ENCODE measurements at regions not wholly inside any gene's neighbourhood (a gene's known extent, or its start where the extent isn't known, plus 50 kb on each side); places are given as distances from the start of the nearest gene placed in this dataset.
"Not testable (repeated sequence)": the region's sequence is repeated elsewhere in the genome, so short reads cannot be mapped to it uniquely, and the experiment has no call there.

- DNase-seq, result no peak
Observed at GRCh38 chr5:115469904-115470516, 74.6 kb downstream of the FEM1C start.

GRCh38 chr5:115467628-115468027 lies 76.9 kb downstream of the FEM1C start:
- DNase-seq, result no peak

- no peak for DNase-seq
Observed at GRCh38 chr5:115465431-115465830, 79.1 kb downstream of the FEM1C start.

DNA sequence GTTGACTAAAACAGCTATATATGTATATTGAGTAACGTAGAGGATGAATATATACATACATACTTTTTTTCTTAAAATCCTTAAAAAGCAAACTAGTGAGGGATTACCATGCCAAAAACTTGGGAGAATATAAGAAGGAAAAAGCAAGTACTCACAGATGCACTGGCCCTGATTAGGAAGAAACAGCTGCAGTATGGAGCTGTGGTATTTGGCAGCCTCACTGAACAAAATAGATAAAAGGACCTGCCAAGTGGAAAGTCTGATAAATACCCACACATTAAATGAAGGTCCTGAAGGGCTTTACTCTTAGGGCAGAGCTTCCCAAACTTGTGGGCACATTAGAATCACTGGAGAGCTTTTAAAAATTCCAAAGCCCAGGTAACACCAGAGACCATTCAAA lies 80.6 kb downstream of the FEM1C start:
- DNase-seq, result no peak

- DNase-seq, result peak; percentile 28 to 45
Observed at GRCh38 chr5:115461506-115462290, 82.9 kb downstream of the FEM1C start.

DNA sequence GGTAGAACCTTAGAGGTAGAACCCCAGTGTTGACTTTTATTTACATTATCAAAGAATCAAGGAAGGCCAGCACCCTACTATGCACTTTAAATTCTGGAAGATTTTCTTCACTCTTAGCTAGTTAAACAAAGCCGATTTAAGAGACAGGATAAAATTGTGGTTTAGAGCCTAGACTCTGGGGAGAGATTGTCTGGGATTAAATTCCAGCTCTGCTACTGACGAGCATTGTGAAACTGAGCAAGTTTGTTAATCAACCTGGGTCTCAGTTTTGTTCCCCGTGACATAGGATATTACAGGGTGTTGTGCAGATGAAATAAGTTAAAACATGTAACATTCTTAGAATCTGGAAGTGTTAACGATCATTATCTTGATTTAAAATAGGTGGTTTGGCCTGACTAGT lies 83.5 kb downstream of the FEM1C start:
- no peak for DNase-seq

- peak; percentile 18 to 31 for DNase-seq
Observed at GRCh38 chr5:115460472-115460871, 84.1 kb downstream of the FEM1C start.

GRCh38 chr5:115459855-115460341 lies 84.7 kb downstream of the FEM1C start:
- no peak for DNase-seq

DNA sequence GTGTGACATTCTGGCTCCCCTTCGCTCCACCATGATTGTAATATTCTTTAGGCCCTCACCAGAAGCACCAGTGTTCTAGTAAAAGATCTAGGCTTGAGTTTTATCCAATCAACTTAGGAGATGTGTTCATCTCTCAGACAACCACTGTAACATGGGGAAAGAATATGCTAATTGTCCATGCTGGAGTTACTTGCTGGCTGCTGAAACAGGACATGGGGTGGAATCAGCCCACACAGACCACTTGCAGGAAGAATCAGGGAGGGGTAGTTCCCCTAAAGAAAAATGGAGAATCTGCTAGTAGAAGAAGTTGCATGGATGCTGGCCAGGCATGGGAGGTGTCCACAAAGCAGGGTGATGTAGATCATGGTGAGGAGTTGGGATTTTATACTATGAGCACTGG lies 86.2 kb downstream of the FEM1C start:
- DNase-seq, result no peak

DNA sequence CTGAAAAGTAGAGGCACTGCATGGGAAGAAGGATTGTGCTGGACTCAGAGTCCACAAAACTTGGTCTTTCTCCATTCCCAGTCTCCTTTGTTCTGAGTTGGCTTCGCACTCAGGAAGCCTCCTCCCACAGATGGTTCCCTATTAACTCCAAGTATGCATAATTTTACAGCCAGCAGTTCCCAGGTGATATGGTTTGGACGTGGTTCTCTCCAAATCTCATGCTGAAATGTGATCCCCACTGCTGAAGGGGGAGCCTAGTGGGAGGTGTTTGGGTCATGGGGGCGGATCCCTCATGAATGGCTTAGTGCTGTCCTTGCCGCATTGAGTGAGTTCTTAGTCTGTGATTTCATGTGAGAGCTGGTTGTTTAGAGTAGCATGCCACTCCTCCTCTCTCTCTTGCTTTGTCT lies 86.6 kb downstream of the FEM1C start:
- no peak for DNase-seq

- no peak for DNase-seq
Observed at GRCh38 chr5:115457571-115457970, 87.0 kb downstream of the FEM1C start.

DNA sequence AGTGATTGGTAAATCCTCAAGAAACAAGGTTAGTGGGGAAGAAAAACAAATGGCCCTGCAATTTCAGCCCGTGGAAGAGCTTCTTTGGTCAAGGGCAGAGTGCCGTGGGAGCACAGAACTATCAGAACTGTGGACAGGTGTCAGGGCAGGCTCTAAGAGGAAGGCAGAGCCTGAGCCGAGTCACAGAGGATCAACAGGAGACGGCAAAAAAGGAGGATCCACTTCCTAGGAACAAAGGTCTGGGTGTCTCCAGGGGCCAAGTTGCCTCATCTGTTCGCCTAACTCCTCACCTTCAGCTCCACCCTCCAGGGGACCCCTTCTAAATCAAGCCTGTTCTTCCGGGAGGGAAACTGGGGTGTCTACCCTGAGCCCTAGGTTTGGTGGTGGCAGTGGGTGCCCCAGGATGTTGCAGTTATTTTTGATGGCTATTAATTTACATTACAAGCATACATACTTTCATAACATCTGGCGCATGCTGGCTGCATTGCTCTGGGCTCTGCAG lies 88.0 kb downstream of the FEM1C start:
- DNase-seq, result no peak

GRCh38 chr5:115456056-115456455 lies 88.5 kb downstream of the FEM1C start:
- DNase-seq, result no peak

DNA sequence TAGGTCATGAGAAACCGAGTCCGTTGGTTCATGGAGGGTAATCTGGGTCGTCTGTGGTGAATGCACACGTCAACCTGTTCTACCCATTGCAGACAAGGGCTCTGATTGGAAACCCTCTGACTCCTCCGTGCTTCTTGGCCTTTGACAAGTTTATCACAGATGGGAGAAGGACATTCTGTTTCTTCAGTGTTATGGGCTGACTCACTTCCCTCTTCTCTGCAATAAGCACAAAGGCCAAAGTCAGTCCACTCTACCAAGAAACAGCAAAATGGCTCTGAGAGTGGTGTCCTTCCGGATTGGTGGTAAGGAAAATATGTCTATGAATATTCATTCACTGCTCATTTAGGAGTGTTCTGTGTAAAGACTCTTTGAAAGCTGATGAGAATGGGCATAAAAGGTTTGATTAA lies 89.3 kb downstream of the FEM1C start:
- DNase-seq, result no peak

DNA sequence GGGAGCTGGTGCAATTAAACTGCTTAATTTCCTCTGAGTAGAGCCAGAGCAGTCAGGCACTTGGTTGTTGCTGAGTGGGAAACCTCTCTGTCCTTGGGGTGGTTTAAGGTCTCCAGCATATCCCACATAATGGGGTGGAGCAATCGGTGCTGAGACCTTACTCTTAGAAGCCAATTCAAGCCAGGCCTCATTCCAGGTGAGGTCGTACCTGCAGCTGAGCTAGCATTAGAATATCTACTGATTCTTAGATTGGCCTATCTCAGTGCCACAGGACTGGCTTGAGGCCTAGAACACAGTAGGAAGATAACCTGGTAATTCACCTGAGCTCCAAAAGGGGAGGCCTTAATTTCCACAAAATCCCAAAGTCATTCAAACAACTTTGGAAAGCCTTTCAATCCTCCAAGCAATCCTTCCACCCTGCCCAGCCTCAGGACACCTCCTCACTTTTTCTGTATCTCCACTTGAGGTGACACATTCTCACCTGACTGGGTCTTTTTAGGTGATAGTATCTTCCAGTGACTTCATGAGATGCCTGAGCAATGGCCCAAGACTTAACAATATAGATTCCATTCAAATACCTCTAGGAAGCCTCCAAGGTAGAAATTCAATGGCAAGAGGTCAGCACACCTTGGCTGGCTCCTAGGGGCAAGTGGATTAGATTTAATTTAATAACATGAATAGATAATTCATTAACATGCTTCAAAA lies 91.0 kb downstream of the FEM1C start:
- no peak for DNase-seq

- DNase-seq, result no peak
Observed at GRCh38 chr5:115452536-115453235, 91.9 kb downstream of the FEM1C start.

DNA sequence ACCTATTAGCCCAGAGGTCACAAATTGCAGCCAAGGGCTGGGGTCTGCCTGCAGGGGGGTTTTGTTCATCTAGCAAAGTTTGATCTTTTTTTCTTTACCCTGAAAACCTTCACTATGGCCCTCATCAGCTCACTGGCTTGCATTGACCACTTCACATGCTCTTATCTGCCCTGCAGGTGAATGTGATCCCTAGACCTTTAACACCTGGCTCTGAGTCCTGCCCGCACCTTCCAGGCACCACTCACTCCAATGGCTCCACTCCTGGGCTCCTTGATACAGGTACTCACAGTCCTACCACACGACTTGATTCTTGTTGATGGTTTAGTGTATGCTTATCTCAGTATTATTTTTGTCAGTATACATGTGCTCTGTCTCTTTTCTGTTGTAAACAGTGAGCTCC lies 92.5 kb downstream of the FEM1C start:
- no peak for DNase-seq

DNA sequence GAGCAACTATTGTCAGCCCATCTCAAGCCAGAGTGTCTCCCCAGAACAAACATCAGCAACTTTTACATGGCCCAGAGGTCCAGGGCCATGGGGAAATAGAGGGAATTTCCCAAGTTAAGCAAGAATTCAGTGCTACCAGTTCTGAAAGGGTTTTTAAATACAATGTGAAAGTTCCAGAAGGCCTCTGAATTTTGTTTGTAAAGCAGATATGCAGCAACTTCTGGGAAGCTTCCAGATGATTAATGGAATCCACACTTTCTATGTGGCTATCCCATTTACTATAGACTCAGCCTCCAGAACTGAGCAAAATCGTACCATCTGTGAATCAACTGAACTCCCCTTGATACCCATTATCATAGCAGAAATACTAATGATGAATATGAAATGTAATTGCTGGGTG lies 93.8 kb downstream of the FEM1C start:
- DNase-seq, result no peak

- not testable (repeated sequence) for DNase-seq
Observed at GRCh38 chr5:115448630-115449029, 95.9 kb downstream of the FEM1C start.

GRCh38 chr5:115440782-115441451 lies 103.7 kb downstream of the FEM1C start:
- DNase-seq, result no peak

- DNase-seq, result no peak
Observed at GRCh38 chr5:115439639-115440038, 104.9 kb downstream of the FEM1C start.

GRCh38 chr5:115439042-115439441 lies 105.5 kb downstream of the FEM1C start:
- DNase-seq, result no peak

Measured in activated CD4-positive, alpha-beta T cell treated with anti-CD3 and anti-CD28 coated beads, Interleukin-2, amount 50 U/mL, for 48 hours (primary cell).